ENCODE measurements at regions not wholly inside any gene's neighbourhood (a gene's known extent, or its start where the extent isn't known, plus 50 kb on each side); places are given as distances from the start of the nearest gene placed in this dataset.

- TF ChIP-seq CTCF (IDR thresholded peaks at IDR 0.05) (no peak), EHMT2 (IDR thresholded peaks at IDR 0.05; ENCODE audit: low read depth) (no peak), POLR2A (IDR thresholded peaks at IDR 0.05; ENCODE audit: low read length) (no peak), JUNB (IDR thresholded peaks at IDR 0.05) (no peak), EP300 (IDR thresholded peaks at IDR 0.05) (no peak), MAX (IDR thresholded peaks at IDR 0.05) (no peak), TFCP2L1 (CRISPR knock-in tag; IDR thresholded peaks at IDR 0.05) (no peak), BHLHE40 (IDR thresholded peaks at IDR 0.05; ENCODE audit: low read depth, low read length) (no peak), CHD2 (IDR thresholded peaks at IDR 0.05; ENCODE audit: low read length, partially characterized antibody) (no peak)
These were observed 143.1 kb downstream of the TLE3 start for GRCh38 chr15:69954666-69955065.
